GM18511 (cell line): ENCODE measurements at regions not wholly inside any gene's neighbourhood (a gene's known extent, or its start where the extent isn't known, plus 50 kb on each side); places are given as distances from the start of the nearest gene placed in this dataset.
"Not testable (repeated sequence)": the region's sequence is repeated elsewhere in the genome, so short reads cannot be mapped to it uniquely, and the experiment has no call there.

ENCODE experiments used
- ATAC-seq: cut with Tn5 transposase; IDR thresholded peaks from one replicate; pipeline ENCODE4 v1.9.1; 2021; ENCODE audit warnings: mild to moderate bottlenecking, moderate library complexity; ENCODE audit not compliant: unreplicated experiment

DNA sequence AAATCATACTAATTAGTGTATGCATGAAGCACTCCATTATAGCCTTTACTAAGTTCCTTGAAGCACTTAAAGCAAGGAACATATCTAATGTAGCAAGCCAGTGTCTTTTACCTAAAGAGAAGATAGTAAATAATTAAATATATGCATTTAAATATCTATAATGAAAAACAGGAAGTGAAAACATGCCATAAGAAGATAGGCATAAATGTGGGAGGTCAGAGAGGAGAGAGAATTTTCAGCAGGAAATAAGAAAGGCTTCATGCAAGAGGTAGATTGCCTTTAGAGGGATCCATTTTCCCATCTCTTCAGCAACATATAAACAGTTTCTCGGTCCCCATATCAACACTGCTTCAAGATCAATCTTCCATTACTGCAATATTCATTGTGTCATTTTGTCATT lies 599.8 kb downstream of the FRK start:
- ATAC-seq: no peak

DNA sequence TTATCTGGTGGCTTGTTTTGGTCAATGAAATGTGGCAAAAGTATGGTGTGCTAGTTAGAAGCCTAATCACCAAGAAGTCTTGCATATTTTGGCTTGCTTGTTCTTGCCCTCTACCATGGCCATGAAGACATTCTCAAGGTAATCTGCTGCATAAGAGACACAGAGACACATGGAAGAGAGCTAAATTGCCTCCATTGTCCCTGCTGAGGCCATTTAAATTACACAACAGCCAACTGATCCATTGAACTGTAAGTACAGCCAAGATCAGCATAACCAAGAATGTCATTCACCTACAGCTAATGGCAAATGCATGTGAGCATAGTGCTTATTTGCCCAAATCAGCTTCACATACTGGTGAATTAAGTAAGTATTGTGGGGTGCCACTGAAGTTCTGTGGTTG lies 603.8 kb downstream of the FRK start:
- no peak for ATAC-seq

DNA sequence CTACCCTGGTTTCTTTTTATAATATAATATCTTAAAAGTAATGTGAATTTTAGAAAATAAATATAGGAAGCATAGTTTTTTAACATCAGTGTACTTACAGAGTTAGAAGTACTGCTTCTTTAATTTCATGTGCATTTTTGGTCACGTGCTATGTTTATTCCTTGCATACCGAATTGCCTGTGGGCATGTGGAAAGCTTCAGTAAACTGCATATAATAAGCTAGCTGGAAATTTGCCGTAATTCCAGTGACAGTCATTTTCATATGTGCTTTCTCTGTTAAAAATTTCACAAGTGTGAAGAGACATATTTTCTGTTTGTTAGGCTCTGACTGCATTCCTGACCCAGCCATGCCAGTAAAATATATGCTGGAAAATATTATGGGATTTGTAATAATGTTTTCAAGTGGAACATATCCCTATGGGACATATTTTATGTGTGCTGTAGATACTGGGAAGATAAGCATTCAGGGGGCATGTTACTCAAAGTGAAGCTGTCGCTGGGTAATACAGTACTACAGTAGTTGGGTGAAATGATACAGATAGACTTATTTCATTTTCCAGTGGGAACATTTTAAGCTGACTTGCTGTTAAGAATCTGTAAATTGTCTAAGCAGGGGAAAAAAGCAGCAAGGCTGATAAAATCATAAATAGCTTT lies 616.7 kb downstream of the FRK start:
- ATAC-seq: no peak

DNA sequence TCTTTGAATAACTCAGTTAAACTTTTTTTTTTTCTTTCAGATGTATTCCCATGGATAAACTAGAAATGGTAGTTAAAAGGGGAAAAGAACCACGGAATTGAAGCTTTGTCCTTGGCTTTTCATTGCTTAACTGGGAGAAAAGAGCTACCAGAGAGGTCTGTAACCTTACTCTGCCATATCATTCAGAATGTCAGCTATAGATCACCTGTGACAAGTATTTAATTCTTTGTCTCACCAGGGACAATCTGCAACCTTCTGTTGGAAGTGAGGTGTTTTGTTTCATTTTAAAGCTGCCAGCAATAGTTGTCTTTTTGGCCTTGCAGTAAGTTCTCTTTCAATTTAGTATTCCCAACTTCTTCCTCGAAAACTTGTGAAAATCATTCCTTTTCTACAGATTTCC lies 618.4 kb downstream of the FRK start:
- ATAC-seq: no peak

DNA sequence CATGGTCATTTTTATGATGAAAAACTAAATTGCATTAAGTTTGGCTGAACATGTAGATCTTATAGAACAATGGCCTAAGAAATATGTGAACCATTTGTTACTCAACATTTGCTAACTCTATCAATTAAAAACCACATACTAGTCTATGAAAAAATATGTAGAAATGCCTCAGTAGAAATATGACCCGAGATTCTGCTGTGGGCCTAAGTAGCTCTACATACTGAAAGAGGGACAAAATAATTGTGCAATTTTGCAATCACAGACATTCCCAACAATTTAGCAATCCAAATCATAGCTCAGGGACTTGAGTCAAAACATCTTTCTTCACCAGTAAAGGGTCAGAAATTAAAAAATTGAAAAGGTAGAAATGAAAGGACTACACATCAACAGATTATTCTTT lies 619.0 kb downstream of the FRK start:
- no peak for ATAC-seq

DNA sequence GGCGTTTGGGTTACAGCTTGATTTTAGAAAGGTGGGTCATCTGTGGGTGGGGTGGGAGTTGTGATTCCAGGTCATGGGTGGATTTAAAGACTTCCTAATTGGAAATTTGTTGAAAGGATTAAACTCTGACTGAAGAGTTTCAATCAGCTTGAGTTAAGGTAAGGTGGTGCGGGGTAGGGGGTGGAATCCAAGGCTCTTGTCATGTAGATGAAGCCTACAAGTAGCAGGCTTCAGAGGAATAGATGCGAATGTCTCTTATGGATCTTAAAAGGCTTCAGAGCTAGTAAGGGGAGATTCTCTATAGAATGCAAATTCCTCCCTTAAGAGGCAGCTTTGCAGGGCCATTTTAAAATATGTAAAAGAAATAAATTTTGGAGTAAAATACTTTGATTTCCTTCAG lies 645.3 kb downstream of the FRK start:
- no peak for ATAC-seq

DNA sequence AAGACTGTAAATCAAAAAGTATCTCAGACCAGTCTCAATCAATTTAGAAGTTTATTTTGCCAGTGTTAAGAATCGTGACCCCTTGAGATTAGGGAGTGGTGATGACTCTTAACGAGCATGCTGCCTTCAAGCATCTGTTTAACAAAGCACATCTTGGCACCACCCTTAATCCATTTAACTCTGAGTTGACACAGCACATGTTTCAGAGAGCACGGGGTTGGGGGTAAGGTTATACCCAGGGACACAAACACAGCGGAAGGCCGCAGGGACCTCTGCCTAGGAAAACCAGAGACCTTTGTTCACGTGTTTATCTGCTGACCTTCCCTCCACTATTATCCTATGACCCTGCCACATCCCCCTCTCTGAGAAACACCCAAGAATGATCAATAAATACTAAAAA lies 645.8 kb downstream of the FRK start:
- not testable (repeated sequence) for ATAC-seq

DNA sequence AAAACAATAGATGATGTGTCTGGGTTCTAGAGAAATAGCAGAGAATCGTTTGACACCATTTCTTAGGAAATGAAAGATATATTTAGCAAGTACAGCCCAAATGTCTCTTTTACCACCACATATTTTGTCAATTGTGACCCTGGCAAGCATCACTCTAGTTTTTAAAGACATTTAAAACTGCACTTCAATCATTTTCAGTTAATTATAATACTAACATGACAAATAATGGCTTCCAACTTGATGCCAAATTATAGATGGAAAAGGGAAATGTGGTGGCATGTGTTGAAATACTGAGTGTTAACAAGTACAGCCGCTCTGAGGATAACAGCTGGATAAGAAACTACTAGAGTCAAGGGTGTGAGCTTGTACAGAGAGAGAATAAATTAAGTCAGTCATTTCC lies 648.9 kb downstream of the FRK start:
- no peak for ATAC-seq

DNA sequence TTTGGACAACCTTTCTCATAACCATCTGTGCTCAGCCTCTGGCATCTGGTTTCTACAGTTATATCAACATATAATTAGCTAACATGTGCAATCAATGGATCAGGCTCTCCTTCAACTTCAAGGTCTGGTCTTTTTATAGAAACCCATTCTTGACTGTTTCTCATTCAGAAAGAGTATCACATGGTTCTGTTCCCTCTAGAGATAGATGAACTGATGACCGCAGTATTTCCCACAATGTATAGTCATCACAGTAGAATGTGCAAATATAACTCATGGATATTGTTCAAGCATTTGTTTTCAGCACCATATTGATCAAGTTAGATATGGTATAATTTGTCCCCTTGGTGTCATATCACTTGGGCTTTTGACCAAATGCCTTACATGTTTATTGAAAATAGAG lies 656.2 kb downstream of the FRK start:
- ATAC-seq: no peak

DNA sequence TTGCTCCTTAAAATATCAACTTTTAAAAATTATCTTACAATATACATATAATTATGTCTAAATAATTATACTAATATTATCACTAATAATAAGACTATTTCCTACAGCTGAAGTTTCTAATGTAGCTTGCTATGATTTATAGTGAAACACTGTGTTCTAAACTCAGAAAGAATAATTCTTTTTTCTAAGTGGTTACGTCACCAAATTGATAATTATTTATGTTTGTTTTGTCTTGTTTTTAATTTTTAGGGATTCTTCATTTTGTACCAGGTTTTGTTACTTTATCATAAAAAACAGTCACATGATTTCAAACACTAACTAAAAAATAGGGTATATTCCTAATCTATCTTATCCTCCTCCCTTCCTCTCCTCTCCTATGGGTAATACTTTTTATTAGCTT lies 662.1 kb downstream of the FRK start:
- ATAC-seq: no peak

DNA sequence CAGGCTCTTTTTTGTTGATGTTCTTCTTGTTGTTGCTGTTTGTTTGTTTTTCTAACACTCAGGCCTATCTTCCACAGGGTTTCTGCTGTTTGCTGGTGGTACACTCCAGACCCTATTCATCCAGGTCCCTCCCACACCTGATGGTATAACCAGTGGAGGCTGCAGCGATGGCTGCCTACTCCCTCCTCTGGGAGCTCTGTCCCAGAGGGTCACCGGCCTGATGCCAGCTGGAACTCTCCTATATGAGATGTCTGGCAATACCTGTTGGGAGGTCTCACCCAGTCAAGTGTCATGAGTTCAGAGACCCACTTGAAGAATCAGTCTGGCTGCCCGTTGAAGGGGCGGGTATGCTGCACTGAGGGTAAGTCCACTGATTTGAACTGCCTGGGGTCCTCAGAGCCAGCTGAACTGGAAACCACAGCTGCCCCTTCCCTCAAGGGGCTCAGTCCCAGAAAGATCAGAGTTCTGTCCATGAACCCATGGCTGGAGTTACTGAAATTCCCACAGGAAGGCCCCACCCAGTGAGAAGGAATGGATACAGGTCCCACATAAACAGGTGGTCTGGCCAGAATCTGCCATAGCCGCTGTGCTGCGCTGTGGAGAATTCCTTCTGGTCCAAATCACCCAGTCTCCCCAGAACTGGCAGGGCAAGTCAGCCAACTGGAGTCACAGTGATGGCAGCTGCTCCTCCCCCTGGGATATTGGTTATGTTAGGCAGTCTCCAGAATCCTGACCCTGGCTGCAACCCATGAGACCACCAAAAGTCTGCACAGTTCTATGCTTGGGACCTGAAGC lies 664.4 kb downstream of the FRK start:
- no peak for ATAC-seq

DNA sequence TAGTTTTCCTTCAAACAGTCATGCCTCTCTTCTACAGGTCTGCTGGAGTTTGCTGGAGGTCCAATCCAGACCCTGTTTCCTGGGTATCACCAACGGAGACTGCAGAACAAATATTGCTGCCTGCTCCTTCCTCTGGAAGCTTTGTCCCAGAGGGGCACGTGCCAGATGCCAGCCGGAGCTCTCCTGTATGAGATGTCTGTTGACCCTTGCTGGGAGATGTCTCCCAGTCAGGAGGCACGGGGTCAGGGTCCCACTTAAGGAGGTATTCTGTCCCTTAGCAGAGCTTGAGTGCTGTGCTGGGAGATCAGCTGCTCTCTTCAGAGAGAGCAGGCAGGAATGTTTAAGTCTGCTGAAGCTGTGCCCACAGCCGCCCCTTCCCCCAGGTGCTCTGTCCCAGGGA lies 666.9 kb downstream of the FRK start:
- ATAC-seq: no peak

DNA sequence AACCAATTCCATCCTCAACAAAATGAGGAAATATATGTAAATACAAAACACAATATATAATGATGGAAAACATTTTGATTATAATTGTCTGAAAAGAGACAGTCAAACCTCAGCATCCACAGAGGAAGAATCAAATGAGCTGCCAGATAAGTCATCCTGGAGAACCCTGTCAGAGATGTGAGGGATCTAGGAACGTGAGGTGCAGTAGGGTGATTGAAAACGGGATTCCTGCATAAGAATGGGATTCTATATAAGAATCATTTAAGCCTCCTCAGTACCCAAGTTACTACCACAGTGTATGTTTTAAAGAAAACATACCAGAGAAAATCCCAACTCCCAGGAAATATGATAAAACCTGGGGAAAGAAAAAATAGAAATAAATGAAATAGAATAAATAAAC lies 690.5 kb downstream of the FRK start:
- no peak for ATAC-seq

DNA sequence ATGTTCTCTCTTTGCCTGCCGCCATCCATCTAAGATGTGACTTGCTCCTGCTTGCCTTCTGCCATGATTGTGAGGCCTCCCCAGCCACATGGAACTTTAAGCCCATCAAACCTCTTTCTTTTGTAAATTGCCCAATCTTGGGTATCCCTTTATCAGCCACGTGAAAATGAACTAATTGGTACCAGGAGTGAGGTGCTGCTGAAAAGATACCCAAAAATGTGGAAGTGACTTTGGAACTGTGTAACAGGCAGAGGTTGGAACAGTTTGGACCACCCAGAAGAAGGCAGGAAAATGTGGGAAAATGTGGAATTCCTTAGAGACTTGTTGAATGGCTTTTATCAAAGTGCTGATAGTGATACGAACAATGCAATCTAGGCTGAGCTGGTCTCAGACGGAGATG lies 694.9 kb downstream of the FRK start:
- no peak for ATAC-seq

DNA sequence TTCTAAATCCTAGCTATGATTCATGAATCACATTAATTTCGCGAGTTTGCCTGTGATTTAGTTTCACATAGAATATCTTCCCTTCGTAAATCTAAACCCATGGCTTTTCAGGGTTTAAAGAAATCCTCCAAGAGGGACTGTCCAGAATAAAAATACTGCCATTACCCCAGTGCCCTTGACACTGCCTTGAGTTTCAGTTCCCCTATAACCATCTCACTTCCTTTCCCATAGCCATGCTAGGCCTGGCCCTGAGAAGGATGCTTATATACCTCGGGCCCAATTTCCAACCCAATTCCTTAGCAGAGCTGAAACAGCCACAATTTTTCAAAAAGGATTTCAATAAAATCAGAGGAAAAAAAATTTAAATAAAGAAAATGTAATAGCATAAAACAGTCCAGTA lies 697.3 kb downstream of the FRK start:
- peak; percentile 89 for ATAC-seq

DNA sequence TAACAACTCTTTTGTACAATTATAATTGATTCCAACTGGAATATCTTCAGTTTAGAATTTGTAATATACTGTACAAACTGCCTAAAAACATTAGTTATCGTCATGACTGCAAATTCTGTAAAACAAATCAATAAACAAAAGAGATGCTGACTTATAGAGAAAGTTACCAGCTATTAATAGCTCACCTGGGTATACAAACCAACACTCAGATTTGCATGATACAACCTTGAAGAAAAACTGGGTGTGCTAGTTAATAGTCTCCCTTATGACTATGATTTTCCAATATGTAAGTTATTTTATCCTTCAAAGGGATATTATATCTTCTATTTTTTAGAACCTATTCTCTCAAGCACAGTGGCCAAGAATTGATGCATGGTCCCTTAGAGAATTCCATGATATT lies 698.5 kb downstream of the FRK start:
- peak; percentile 50 for ATAC-seq

DNA sequence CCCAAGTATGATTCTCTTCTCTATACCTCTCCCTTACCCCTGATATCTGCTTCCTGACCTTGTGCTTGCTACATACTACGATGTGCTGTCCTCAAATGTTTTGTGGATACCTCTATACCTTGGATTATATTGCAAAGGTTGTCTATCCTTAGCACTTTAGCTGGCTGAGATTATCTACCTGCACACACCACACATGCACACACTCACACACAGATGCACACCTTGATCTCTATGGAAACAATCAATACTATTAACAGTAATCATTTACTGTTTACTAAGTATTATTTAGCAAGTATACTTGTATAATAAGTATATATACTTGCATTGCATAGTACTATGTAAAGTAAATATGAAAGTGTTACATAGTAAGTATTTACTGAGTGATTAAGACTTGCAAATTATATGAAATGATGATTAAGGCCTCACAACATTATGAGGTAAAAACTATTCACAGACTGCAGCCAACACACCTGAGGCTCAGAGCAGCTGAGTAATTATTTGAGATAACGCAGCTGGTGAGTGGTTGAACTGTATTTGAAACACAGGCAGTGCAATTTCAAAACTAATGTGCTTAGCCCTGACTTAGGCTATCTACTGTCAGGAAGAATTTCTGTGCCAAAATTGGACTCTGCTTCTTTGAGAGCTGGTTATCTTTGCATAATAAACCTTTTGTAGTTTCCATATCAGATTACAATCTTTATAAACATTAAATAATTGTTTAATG lies 699.9 kb downstream of the FRK start:
- no peak for ATAC-seq

DNA sequence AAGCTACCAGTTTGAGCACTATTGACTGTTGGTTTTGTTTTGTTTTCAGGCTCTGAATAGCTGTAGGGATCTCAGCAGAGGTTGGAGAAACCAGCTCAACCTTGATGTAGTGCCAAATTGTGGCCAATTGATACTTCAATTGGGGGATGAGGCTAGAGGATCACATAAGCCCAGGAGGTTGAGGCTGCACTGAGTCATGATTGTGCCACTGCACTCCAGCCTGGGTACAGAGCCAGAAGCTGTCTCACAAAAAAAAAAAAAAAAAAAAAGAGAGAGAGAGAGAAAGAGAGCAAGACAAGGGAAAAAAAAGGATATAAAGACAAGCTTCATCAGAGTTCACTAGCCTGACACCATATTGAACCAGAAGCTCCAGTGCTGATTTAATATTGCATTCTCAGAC lies 702.1 kb downstream of the FRK start:
- no peak for ATAC-seq

DNA sequence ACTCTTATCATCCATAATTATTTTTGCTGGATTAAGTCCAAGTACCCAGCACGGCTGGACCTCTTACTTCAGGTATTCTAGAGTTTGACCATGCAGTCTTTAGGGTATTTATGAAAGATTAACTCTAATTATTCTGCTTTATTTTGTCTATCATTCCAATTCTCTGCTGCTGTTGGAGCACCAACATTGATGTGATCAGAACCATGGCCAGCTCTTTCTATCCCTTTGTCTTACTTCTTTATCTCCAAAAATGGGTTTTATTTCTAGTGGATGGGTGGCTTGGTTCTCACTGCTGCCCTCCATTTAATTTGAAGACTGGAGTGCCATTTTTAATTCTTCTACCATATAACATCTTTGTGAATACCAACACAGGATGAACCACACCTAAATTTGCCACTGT lies 704.3 kb downstream of the FRK start:
- ATAC-seq: no peak

DNA sequence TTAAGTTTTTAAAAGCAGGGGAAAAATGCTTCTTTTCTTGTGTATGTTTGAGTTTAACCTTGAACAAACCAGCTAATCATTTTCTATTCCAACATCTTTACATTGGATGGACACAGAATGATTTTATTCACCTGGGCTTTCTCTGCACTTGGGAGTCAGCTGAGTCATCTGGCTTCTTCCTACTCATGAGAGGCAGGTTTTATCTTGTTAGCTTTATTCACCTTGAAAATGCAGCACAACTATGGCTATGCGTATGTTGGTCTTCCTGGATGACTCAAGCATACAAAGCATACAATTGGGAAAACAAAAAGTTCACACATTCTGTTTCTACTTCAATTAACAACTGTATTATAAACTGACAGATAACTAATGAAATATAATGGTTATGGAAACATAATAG lies 737.7 kb downstream of the FRK start:
- no peak for ATAC-seq

DNA sequence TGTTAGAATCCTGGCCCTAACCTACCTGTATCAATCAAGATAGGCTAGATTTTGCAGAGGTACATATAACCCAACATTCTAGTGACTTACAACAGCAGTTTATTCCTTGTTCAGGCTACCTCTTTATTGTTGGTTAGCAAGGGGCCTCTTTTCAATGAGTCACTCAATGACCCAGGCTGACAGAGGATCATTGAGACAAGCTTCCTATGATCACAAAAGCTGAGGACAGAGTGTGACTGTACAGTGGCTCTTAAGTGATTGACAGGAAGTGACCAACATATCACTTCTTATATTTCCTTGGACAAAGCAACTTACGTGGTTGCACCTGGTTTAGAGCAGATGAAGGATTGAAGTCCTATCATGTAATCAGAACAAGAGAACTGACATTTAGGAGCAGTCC lies 740.9 kb downstream of the FRK start:
- no peak for ATAC-seq

DNA sequence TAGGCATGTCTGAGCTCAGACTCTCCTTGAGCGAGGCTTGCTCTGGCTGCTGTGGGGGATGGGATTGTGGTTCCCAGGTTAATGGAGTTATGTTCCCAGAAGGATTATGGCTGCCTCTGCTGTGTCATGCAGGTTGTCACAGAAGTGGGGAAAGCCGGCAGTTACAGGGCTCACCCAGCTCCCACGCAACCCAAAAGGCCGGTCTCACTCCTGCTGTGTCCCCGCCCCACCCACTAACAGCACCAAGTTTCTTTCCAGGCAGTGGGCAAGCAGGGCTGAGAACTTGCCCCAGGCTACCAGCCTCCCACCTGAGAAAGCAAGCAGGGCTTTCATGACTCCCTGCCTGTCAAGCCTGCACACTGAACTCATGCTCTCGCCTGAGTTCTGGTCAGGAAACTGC lies 750.5 kb downstream of the FRK start:
- ATAC-seq: no peak
